ENCODE measurements at regions not wholly inside any gene's neighbourhood (a gene's known extent, or its start where the extent isn't known, plus 50 kb on each side); places are given as distances from the start of the nearest gene placed in this dataset.

- TF ChIP-seq POLR2A (IDR thresholded peaks at IDR 0.05; ENCODE audit: low read length) (no peak), GATA1 (IDR thresholded peaks at IDR 0.05; ENCODE audit: low read depth, low read length) (no peak)
Observed at GRCh38 chr2:120943403-120944034, 207.9 kb downstream of the GLI2 start.

Data from erythroblast (primary cell).